PC-3 (cell line): ENCODE measurements at regions not wholly inside any gene's neighbourhood (a gene's known extent, or its start where the extent isn't known, plus 50 kb on each side); places are given as distances from the start of the nearest gene placed in this dataset.

Experiments used
- ATAC-seq: fragments of 200-7000 bp; cut with Tn5 transposase; 2 replicates; pipeline ENCODE4 v1.9.1; 2020; ENCODE audit warnings: mild to moderate bottlenecking, moderate library complexity
- BruUV-seq: library from RNA; stranded (reverse); fragments of 400-500 nt; replicated peaks from 2 replicates; lab custom pipeline; 2021; lab: Mats Ljungman, UMichigan
- CTCF ChIA-PET: fragments of 300-600 bp; sonication (Branson Sonifier 250); formaldehyde crosslinking; loops from one replicate; lab custom pipeline; 2022; ENCODE audit warnings: antibody characterized with exemption; lab: Charles Lee
- POLR2A ChIA-PET: fragments of 300-600 bp; sonication (Branson Sonifier 250); formaldehyde crosslinking; loops from one replicate; lab custom pipeline; 2022; ENCODE audit warnings: antibody characterized with exemption; ENCODE audit not compliant: unreplicated experiment; lab: Charles Lee
- DNase-seq: peaks from one replicate; pipeline ENCODE4 v3.0.0-alpha.2; 2015
- H2AFZ ChIP-seq: fragments of 300-600 bp; sonication (generic); 2 replicates; pipeline ENCODE4 v1.6.0; 2016; ENCODE audit warnings: antibody characterized with exemption, low read length
- H3F3A ChIP-seq: fragments of 300-600 bp; sonication (generic); one replicate; pipeline ENCODE4 v1.6.0; 2017; ENCODE audit warnings: antibody characterized with exemption, low read length, control low read depth, mild to moderate bottlenecking; ENCODE audit not compliant: unreplicated experiment
- H3K27ac ChIP-seq: fragments of 300-600 bp; sonication (generic); 2 replicates; pipeline ENCODE4 v1.5.1; 2016; ENCODE audit warnings: mild to moderate bottlenecking, low read length
- H3K27me3 ChIP-seq: fragments of 300-600 bp; sonication (generic); 2 replicates; pipeline ENCODE4 v1.6.1; 2016; ENCODE audit warnings: low read length, mixed read lengths
- H3K36me3 ChIP-seq: fragments of 300-600 bp; sonication (generic); 2 replicates; pipeline ENCODE4 v1.6.1; 2016; ENCODE audit warnings: low read depth, mixed run types, low read length, mixed read lengths
- H3K4me1 ChIP-seq: fragments of 300-600 bp; sonication (generic); 2 replicates; pipeline ENCODE4 v1.5.1; 2016; ENCODE audit warnings: low read length; ENCODE audit not compliant: insufficient read depth
- H3K4me2 ChIP-seq: fragments of 300-600 bp; sonication (generic); 2 replicates; pipeline ENCODE4 v1.6.0; 2016; ENCODE audit warnings: low read length
- H3K4me3 ChIP-seq: fragments of 300-600 bp; sonication (generic); 2 replicates; pipeline ENCODE4 v1.5.1; 2016; ENCODE audit warnings: mild to moderate bottlenecking, low read length, mixed read lengths
- H3K79me2 ChIP-seq: fragments of 300-600 bp; sonication (generic); 2 replicates; pipeline ENCODE4 v1.6.1; 2017; ENCODE audit warnings: low read length, mixed read lengths
- H3K9ac ChIP-seq: fragments of 300-600 bp; sonication (generic); 2 replicates; pipeline ENCODE4 v1.6.0; 2016; ENCODE audit warnings: mild to moderate bottlenecking, low read length
- H3K9me2 ChIP-seq: fragments of 300-600 bp; sonication (generic); replicated peaks from 2 replicates; pipeline ENCODE4 v1.6.1; 2016; ENCODE audit warnings: mixed run types, low read length, mixed read lengths
- H3K9me3 ChIP-seq: fragments of 300-600 bp; sonication (generic); 2 replicates; pipeline ENCODE4 v1.6.1; 2016; ENCODE audit warnings: low read length, mixed read lengths
- H4K20me1 ChIP-seq: fragments of 300-600 bp; sonication (generic); 2 replicates; pipeline ENCODE4 v1.6.1; 2016; ENCODE audit warnings: low read length, mixed read lengths
- EZH2 ChIP-seq: fragments of 300-600 bp; sonication (generic); IDR thresholded peaks from one replicate; pipeline ENCODE4 v1.6.1; 2017; ENCODE audit warnings: antibody characterized with exemption, mild to moderate bottlenecking, low read length; ENCODE audit not compliant: unreplicated experiment
- EZH2phosphoT487 ChIP-seq: fragments of 300-600 bp; sonication (generic); IDR thresholded peaks from 2 replicates; pipeline ENCODE4 v1.6.1; 2018; ENCODE audit warnings: mild to moderate bottlenecking, antibody characterized with exemption, low read length, borderline replicate concordance
- intact Hi-C: fragments of 100-400 bp; cut with micrococcal nuclease; formaldehyde crosslinking; loops from 2 replicates; pipeline ENCODE4 v1.9.0; 2023
- TF ChIP-seq, protein P1 (sequence below): fragments of 300-600 bp; sonication (generic); conservative IDR thresholded peaks from 2 replicates; pipeline ENCODE4 v1.5.1; 2017; ENCODE audit warnings: antibody characterized with exemption, low read depth, mild to moderate bottlenecking, low read length

DNA sequence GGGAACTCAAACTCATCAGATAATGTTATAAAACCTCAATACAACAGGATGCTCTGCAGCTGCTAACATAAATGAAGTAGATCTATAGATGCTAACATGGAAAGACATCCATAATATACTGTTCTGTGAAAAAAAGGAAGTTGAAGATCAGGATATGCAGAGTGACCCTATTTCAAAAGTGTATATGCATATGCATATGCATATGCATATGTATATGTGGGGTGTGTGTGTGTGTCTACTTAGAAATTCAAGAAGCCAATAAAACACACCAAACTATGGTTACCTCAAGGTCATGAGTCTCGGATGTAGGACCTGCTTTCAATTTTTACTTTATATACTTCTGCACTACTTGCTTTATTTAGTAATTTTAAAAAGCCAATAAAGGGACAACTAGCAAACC lies 125.6 kb downstream of the ABHD5 start:
- Histone ChIP-seq H3K9me2 (no peaks in the 10 kb centered on the region; the same call in 1 of the 2 replicates), H3K79me2 (no peaks in the 10 kb centered on the region), H3K4me3 (no peak overlapping the region), H2AFZ (no peak overlapping the region), H3K27ac (no peak overlapping the region), H3K9ac (no peak overlapping the region), H3K36me3 (no peaks in the 10 kb centered on the region), H4K20me1 (no peaks in the 10 kb centered on the region), H3K27me3 (no peaks in the 10 kb centered on the region), H3K4me2 (no peak overlapping the region), H3K4me1 (no peaks in the 10 kb centered on the region), H3F3A (no peaks in the 10 kb centered on the region), H3K9me3 (no peaks in the 10 kb centered on the region)
- DNase-seq (no peak), ATAC-seq (no peak)
- TF ChIP-seq EZH2phosphoT487 (no peak), EZH2 (no peak)
- TF ChIP-seq, protein P1, sequence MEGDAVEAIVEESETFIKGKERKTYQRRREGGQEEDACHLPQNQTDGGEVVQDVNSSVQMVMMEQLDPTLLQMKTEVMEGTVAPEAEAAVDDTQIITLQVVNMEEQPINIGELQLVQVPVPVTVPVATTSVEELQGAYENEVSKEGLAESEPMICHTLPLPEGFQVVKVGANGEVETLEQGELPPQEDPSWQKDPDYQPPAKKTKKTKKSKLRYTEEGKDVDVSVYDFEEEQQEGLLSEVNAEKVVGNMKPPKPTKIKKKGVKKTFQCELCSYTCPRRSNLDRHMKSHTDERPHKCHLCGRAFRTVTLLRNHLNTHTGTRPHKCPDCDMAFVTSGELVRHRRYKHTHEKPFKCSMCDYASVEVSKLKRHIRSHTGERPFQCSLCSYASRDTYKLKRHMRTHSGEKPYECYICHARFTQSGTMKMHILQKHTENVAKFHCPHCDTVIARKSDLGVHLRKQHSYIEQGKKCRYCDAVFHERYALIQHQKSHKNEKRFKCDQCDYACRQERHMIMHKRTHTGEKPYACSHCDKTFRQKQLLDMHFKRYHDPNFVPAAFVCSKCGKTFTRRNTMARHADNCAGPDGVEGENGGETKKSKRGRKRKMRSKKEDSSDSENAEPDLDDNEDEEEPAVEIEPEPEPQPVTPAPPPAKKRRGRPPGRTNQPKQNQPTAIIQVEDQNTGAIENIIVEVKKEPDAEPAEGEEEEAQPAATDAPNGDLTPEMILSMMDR = no peak
- ChIA-PET CTCF (no interaction called here), POLR2A (no interaction called here)
- intact Hi-C loops = no loop called here
- BruUV-seq = no TSS peak

DNA sequence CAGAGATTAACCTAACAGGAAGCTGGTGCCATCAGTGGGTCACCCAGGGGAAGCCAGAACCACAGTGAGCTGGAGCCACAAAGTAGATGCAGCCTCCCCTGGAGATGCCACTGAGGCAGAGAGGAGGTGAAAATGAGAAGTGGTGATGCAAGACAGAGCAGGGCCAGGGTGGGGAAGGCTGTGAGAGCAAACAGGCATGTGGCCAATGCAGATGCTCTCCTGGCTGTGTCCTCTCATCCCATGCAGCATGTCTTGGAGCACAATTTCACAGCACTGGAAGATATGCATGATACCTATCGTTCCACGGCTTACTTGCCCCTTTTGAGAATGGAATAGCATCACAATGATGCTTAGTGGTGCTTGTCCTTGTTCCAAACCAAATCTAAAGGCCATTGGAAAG lies 126.3 kb downstream of the ABHD5 start:
- TF ChIP-seq EZH2phosphoT487 (no peak), EZH2 (no peak)
- TF ChIP-seq, protein P1 = no peak
- Histone ChIP-seq H3K79me2 (no peaks in the 10 kb centered on the region), H3K4me1 (no peaks in the 10 kb centered on the region), H3K4me2 (no peak overlapping the region), H3K27me3 (no peaks in the 10 kb centered on the region), H3K9me2 (no peaks in the 10 kb centered on the region), H3K4me3 (no peak overlapping the region), H3K9me3 (no peaks in the 10 kb centered on the region), H2AFZ (no peak overlapping the region), H3K36me3 (no peaks in the 10 kb centered on the region), H3K9ac (no peak overlapping the region), H3K27ac (no peak overlapping the region), H4K20me1 (no peaks in the 10 kb centered on the region), H3F3A (no peaks in the 10 kb centered on the region)
- BruUV-seq = no TSS peak
- intact Hi-C loops = no loop called here
- ATAC-seq (no peak), DNase-seq (no peak)
- ChIA-PET POLR2A (no interaction called here), CTCF (no interaction called here)

DNA sequence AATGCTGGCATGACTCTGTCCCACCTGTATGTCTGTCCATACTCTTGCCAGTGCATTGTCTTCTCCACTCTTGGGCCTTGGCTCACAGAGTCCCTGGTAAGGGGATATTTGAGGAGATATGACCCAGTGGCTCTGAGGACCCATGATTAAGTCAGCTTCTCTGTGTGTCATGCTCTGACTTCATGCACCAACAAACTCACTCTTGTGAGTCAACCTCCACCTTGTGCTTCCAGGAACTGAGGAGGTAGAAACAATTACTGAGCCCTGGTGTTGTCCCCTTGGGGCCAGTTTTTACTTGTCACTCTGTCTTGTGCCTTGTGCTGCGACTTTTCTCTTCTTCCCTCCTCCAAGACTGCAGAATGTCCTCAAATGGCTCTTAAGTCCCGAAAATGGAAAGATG lies 127.1 kb downstream of the ABHD5 start:
- no peak overlapping the region for H3K27ac ChIP-seq
- H3K4me1 ChIP-seq = no peaks in the 10 kb centered on the region
- no peaks in the 10 kb centered on the region for H3K9me2 ChIP-seq
- no peaks in the 10 kb centered on the region for H3K9me3 ChIP-seq
- no peaks in the 10 kb centered on the region for H3K36me3 ChIP-seq
- BruUV-seq = no TSS peak
- no peaks in the 10 kb centered on the region for H3F3A ChIP-seq
- no peak overlapping the region for H3K9ac ChIP-seq
- H3K4me3 ChIP-seq = no peak overlapping the region
- DNase-seq (peak; percentile 43), ATAC-seq (peak; percentile 40)
- no peaks in the 10 kb centered on the region for H3K79me2 ChIP-seq
- no peak overlapping the region for H2AFZ ChIP-seq
- CTCF ChIA-PET = no interaction called here
- no peak overlapping the region for H3K4me2 ChIP-seq
- no peak for TF ChIP-seq EZH2
- TF ChIP-seq EZH2phosphoT487 = no peak
- TF ChIP-seq, protein P1 = no peak
- POLR2A ChIA-PET = no interaction called here
- no peaks in the 10 kb centered on the region for H3K27me3 ChIP-seq
- H4K20me1 ChIP-seq = no peaks in the 10 kb centered on the region
- intact Hi-C loops = no loop called here
